ENCODE measurements at regions not wholly inside any gene's neighbourhood (a gene's known extent, or its start where the extent isn't known, plus 50 kb on each side); places are given as distances from the start of the nearest gene placed in this dataset.

DNA sequence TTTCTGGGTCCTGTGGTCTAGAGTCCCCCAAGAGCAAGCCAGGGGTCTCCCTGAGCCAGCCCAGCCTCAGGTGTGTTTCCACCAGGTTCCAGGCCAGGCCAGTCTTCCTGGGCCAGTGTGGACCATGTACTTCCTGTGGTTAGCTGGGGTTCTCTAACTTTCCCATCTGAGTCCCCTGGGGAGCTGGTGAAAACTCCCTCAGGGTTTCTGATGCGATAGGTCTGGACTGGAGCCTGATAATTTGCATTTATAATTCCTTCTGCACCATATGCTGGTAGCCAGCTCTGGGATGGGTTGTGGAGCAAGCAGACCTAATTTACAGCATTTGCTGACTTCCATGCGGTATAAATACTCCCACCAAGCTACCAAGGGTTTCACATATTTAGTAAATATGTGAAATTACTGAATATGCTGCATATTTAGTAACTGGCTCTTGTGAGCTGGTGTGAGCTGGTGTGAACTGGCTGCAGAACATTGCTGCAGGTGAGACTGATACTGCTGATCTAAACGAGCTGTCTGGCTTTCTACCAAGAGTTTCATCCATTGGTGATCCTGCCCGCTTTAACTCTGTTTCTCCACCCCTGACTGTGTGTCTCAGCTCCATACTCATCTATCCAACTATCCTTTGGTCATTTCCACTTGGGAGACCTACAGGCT lies 62.6 kb downstream of the RIN2 start:
- Histone ChIP-seq H4K8ac (ENCODE audit: low read depth, low read length) (no peak overlapping the region), H2BK5ac (ENCODE audit: low read length) (no peak overlapping the region), H2AK5ac (ENCODE audit: low read length) (no peak overlapping the region), H3K27me3 (ENCODE audit: insufficient read depth, low read length, poor library complexity) (no peaks in the 10 kb centered on the region), H4K5ac (ENCODE audit: low read length) (no peak overlapping the region), H3K18ac (ENCODE audit: low read length) (no peak overlapping the region), H3K4me2 (ENCODE audit: low read length) (no peak overlapping the region), H3K79me1 (ENCODE audit: low read length) (no peaks in the 10 kb centered on the region), H3K23ac (ENCODE audit: low read length) (no peak overlapping the region), H2BK120ac (ENCODE audit: low read depth, low read length) (no peak overlapping the region), H3K27ac (ENCODE audit: low read depth, low read length) (no peak overlapping the region), H2BK15ac (replicated peaks; ENCODE audit: low read depth) (no peak overlapping the region), H3K4me1 (ENCODE audit: control insufficient read depth, low read depth, low read length) (no peaks in the 10 kb centered on the region), H3K56ac (ENCODE audit: low read length) (no peak overlapping the region), H3K4ac (ENCODE audit: low read depth, low read length) (no peak overlapping the region), H3K9ac (ENCODE audit: low read length) (no peak overlapping the region), H3K4me3 (ENCODE audit: low read length) (no peak overlapping the region), H3K36me3 (ENCODE audit: control insufficient read depth, insufficient read depth, low read length) (no peaks in the 10 kb centered on the region), H3K79me2 (ENCODE audit: control insufficient read depth, insufficient read depth, low read length) (no peaks in the 10 kb centered on the region)
- no CpG with 5 or more reads among the region's 4 CpGs for WGBS (ENCODE audit: extremely low coverage, insufficient coverage, low lambda C conversion rate)
- DNase-seq = no peak

DNA sequence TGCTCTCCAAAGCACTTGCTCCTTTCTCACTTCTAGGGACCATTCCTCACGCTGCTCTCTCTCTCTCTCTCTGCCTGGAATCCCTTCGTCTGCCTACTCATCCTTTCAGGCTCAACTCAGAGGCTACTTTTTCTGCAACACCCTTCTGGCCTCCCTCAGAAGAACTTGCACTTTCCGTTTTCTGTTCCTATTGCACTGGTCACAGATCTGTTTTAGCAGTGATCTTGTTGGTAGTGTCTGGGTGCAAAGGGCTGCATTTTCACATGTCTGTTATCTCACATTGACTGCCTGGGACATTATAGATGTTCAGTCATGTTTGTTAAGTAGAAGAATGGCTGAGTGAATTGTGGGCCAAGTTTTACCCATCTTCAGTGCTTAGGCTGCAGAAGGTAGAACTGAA lies 63.5 kb downstream of the RIN2 start:
- Histone ChIP-seq H3K4me1 (ENCODE audit: control insufficient read depth, low read depth, low read length) (no peaks in the 10 kb centered on the region), H4K5ac (ENCODE audit: low read length) (no peak overlapping the region), H3K23ac (ENCODE audit: low read length) (no peak overlapping the region), H2AK5ac (ENCODE audit: low read length) (no peak overlapping the region), H3K79me2 (ENCODE audit: control insufficient read depth, insufficient read depth, low read length) (no peaks in the 10 kb centered on the region), H3K56ac (ENCODE audit: low read length) (no peak overlapping the region), H3K79me1 (ENCODE audit: low read length) (no peaks in the 10 kb centered on the region), H3K4me3 (ENCODE audit: low read length) (no peak overlapping the region), H3K27me3 (ENCODE audit: insufficient read depth, low read length, poor library complexity) (no peaks in the 10 kb centered on the region), H3K4me2 (ENCODE audit: low read length) (no peak overlapping the region), H3K27ac (ENCODE audit: low read depth, low read length) (no peak overlapping the region), H2BK5ac (ENCODE audit: low read length) (no peak overlapping the region), H3K9ac (ENCODE audit: low read length) (no peak overlapping the region), H3K18ac (ENCODE audit: low read length) (no peak overlapping the region), H2BK15ac (replicated peaks; ENCODE audit: low read depth) (no peak overlapping the region), H4K8ac (ENCODE audit: low read depth, low read length) (no peak overlapping the region), H2BK120ac (ENCODE audit: low read depth, low read length) (no peak overlapping the region), H3K36me3 (ENCODE audit: control insufficient read depth, insufficient read depth, low read length) (no peaks in the 10 kb centered on the region), H3K4ac (ENCODE audit: low read depth, low read length) (no peak overlapping the region)
- DNase-seq = no peak
- WGBS (ENCODE audit: extremely low coverage, insufficient coverage, low lambda C conversion rate) = no CpG with 5 or more reads among the region's 3 CpGs

DNA sequence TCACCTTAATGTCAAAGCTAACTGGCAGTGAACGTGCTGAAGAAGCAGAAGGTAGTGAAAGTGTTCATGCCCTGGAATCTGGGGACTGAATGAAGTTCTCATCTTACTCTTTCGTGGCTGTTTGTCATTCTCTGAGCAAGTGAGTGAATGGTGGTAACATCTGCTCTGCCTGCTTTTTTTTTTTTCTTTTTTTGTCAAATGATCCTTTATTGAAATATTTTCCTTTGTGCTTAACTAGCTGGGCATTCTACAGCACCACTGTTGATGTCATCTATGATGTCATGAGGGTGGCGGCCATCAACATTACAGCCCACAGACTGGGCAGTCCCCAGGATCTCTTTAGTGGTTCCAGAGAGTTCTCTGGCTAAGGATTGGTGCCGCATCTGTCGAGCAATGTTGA lies 65.2 kb downstream of the RIN2 start:
- no peak overlapping the region for H3K27ac ChIP-seq (ENCODE audit: low read depth, low read length)
- no peak overlapping the region for H3K56ac ChIP-seq (ENCODE audit: low read length)
- H3K4me3 ChIP-seq (ENCODE audit: low read length) = no peak overlapping the region
- no peak overlapping the region for H2AK5ac ChIP-seq (ENCODE audit: low read length)
- H3K4me1 ChIP-seq (ENCODE audit: control insufficient read depth, low read depth, low read length) = no peaks in the 10 kb centered on the region
- H3K79me2 ChIP-seq (ENCODE audit: control insufficient read depth, insufficient read depth, low read length) = no peaks in the 10 kb centered on the region
- no peak overlapping the region for H3K23ac ChIP-seq (ENCODE audit: low read length)
- no peaks in the 10 kb centered on the region for H3K27me3 ChIP-seq (ENCODE audit: insufficient read depth, low read length, poor library complexity)
- no peak overlapping the region for H3K4me2 ChIP-seq (ENCODE audit: low read length)
- no peaks in the 10 kb centered on the region for H3K79me1 ChIP-seq (ENCODE audit: low read length)
- no peak overlapping the region for H3K18ac ChIP-seq (ENCODE audit: low read length)
- no peaks in the 10 kb centered on the region for H3K36me3 ChIP-seq (ENCODE audit: control insufficient read depth, insufficient read depth, low read length)
- no peak overlapping the region for H4K5ac ChIP-seq (ENCODE audit: low read length)
- no peak overlapping the region for H3K9ac ChIP-seq (ENCODE audit: low read length)
- no peak overlapping the region for H4K8ac ChIP-seq (ENCODE audit: low read depth, low read length)
- H2BK15ac ChIP-seq (replicated peaks; ENCODE audit: low read depth) = no peak overlapping the region
- no CpG with 5 or more reads among the region's 5 CpGs for WGBS (ENCODE audit: extremely low coverage, insufficient coverage, low lambda C conversion rate)
- no peak overlapping the region for H3K4ac ChIP-seq (ENCODE audit: low read depth, low read length)
- no peak for DNase-seq
- no peak overlapping the region for H2BK5ac ChIP-seq (ENCODE audit: low read length)
- H2BK120ac ChIP-seq (ENCODE audit: low read depth, low read length) = no peak overlapping the region

- no peak overlapping the region for H3K4me2 ChIP-seq (ENCODE audit: low read length)
Measured at GRCh38 chr20:19823971-19824370, 65.9 kb downstream of the RIN2 start.

GRCh38 chr20:19824861-19825260 lies 66.8 kb downstream of the RIN2 start:
- H4K5ac ChIP-seq (ENCODE audit: low read length) = no peak overlapping the region
- no peak overlapping the region for H3K4me3 ChIP-seq (ENCODE audit: low read length)
- no peak overlapping the region for H3K9ac ChIP-seq (ENCODE audit: low read length)
- WGBS (ENCODE audit: extremely low coverage, insufficient coverage, low lambda C conversion rate) = no CpG with 5 or more reads among the region's 3 CpGs
- H3K4me2 ChIP-seq (ENCODE audit: low read length) = no peak overlapping the region
- DNase-seq = no peak
- no peaks in the 10 kb centered on the region for H3K4me1 ChIP-seq (ENCODE audit: control insufficient read depth, low read depth, low read length)
- no peaks in the 10 kb centered on the region for H3K79me2 ChIP-seq (ENCODE audit: control insufficient read depth, insufficient read depth, low read length)
- H2BK5ac ChIP-seq (ENCODE audit: low read length) = no peak overlapping the region
- no peak overlapping the region for H3K18ac ChIP-seq (ENCODE audit: low read length)
- H3K36me3 ChIP-seq (ENCODE audit: control insufficient read depth, insufficient read depth, low read length) = no peaks in the 10 kb centered on the region
- H2AK5ac ChIP-seq (ENCODE audit: low read length) = no peak overlapping the region
- H2BK15ac ChIP-seq (replicated peaks; ENCODE audit: low read depth) = no peak overlapping the region
- no peak overlapping the region for H3K56ac ChIP-seq (ENCODE audit: low read length)
- no peak overlapping the region for H3K27ac ChIP-seq (ENCODE audit: low read depth, low read length)
- H2BK120ac ChIP-seq (ENCODE audit: low read depth, low read length) = no peak overlapping the region
- H3K27me3 ChIP-seq (ENCODE audit: insufficient read depth, low read length, poor library complexity) = no peaks in the 10 kb centered on the region
- H3K4ac ChIP-seq (ENCODE audit: low read depth, low read length) = no peak overlapping the region
- H3K23ac ChIP-seq (ENCODE audit: low read length) = peak overlapping the region; percentile 26
- no peaks in the 10 kb centered on the region for H3K79me1 ChIP-seq (ENCODE audit: low read length)
- H4K8ac ChIP-seq (ENCODE audit: low read depth, low read length) = no peak overlapping the region

More at GRCh38 chr20:19823971-19824370, 65.9 kb downstream of the RIN2 start:
- no peak overlapping the region for H3K4ac ChIP-seq (ENCODE audit: low read depth, low read length)
- no peaks in the 10 kb centered on the region for H3K36me3 ChIP-seq (ENCODE audit: control insufficient read depth, insufficient read depth, low read length)
- H3K4me3 ChIP-seq (ENCODE audit: low read length) = no peak overlapping the region
- no peak overlapping the region for H3K18ac ChIP-seq (ENCODE audit: low read length)
- no peaks in the 10 kb centered on the region for H3K27me3 ChIP-seq (ENCODE audit: insufficient read depth, low read length, poor library complexity)
- H2BK15ac ChIP-seq (replicated peaks; ENCODE audit: low read depth) = no peak overlapping the region
- H3K9ac ChIP-seq (ENCODE audit: low read length) = no peak overlapping the region
- no peak overlapping the region for H3K56ac ChIP-seq (ENCODE audit: low read length)
- H2AK5ac ChIP-seq (ENCODE audit: low read length) = no peak overlapping the region
- H2BK120ac ChIP-seq (ENCODE audit: low read depth, low read length) = no peak overlapping the region
- no peaks in the 10 kb centered on the region for H3K79me1 ChIP-seq (ENCODE audit: low read length)
- no peak for DNase-seq
- WGBS (ENCODE audit: extremely low coverage, insufficient coverage, low lambda C conversion rate) = no CpG with 5 or more reads among the region's 10 CpGs
- no peak overlapping the region for H2BK5ac ChIP-seq (ENCODE audit: low read length)
- no peaks in the 10 kb centered on the region for H3K4me1 ChIP-seq (ENCODE audit: control insufficient read depth, low read depth, low read length)
- no peak overlapping the region for H4K5ac ChIP-seq (ENCODE audit: low read length)
- H3K23ac ChIP-seq (ENCODE audit: low read length) = no peak overlapping the region
- H4K8ac ChIP-seq (ENCODE audit: low read depth, low read length) = no peak overlapping the region
- H3K27ac ChIP-seq (ENCODE audit: low read depth, low read length) = no peak overlapping the region
- no peaks in the 10 kb centered on the region for H3K79me2 ChIP-seq (ENCODE audit: control insufficient read depth, insufficient read depth, low read length)
